Tibial artery (tissue), 4 donors: ENCODE measurements at regions not wholly inside any gene's neighbourhood (a gene's known extent, or its start where the extent isn't known, plus 50 kb on each side); places are given as distances from the start of the nearest gene placed in this dataset.
"Not testable (repeated sequence)": the region's sequence is repeated elsewhere in the genome, so short reads cannot be mapped to it uniquely, and the experiment has no call there.

Source experiments
- DNase-seq, 2 donors: peaks; one replicate each; pipeline ENCODE4 v3.0.0-alpha.2; 2019
- H3K27ac ChIP-seq, 2 donors: fragments of 200-600 bp; sonication (generic) in 1 of 2; 1 replicate in 1 of 2; 2 replicates in 1 of 2; pipeline ENCODE4 v1.5.1; 2018 to 2019; ENCODE audit warnings: mild to moderate bottlenecking in 1 of 2
- H3K27me3 ChIP-seq, 2 donors: fragments of 200-600 bp; sonication (generic) in 1 of 2; one replicate each; pipeline versions ENCODE4 v1.5.1 to v1.6.0; 2016 to 2019
- H3K36me3 ChIP-seq, 3 donors: fragments of 200-600 bp; sonication (generic) in 2 of 3; one replicate each; pipeline ENCODE4 v1.5.1; 2016 to 2019; ENCODE audit warnings: mild to moderate bottlenecking in 2 of 3
- H3K4me1 ChIP-seq, 4 donors: fragments of 200-600 bp; sonication (generic) in 2 of 4; 1 replicate in 3 of 4; 2 replicates in 1 of 4; pipeline ENCODE4 v1.5.1; 2016 to 2019
- H3K4me3 ChIP-seq, 2 donors: fragments of 200-600 bp; sonication (generic) in 1 of 2; 1 replicate in 1 of 2; 2 replicates in 1 of 2; pipeline ENCODE4 v1.5.1; 2018 to 2019; ENCODE audit warnings: mild to moderate bottlenecking in 2 of 2
- H3K9me3 ChIP-seq, 3 donors: fragments of 200-600 bp; sonication (generic) in 1 of 3; one replicate each; pipeline ENCODE4 v1.5.1; 2016 to 2019
- CTCF ChIP-seq, 2 experiments: fragments of 200-600 bp in 1 of 2; fragments of 450-650 bp in 1 of 2; IDR thresholded peaks; one replicate each; pipeline ENCODE4 v1.5.1; 2017 to 2019; ENCODE audit warnings: antibody characterized with exemption in 2 of 2, mild to moderate bottlenecking in 1 of 2, moderate library complexity in 1 of 2
- intact Hi-C: fragments of 100-400 bp; cut with DNase I; formaldehyde crosslinking; loops from one replicate; pipeline ENCODE4 v1.15.0; 2023; ENCODE audit warnings: low total_unique reads

GRCh38 chr18:977732-978131 lies 73.1 kb downstream of the ADCYAP1 start:
- H3K27me3 ChIP-seq, H3K4me3 ChIP-seq, DNase-seq, H3K36me3 ChIP-seq, H3K27ac ChIP-seq, H3K4me1 ChIP-seq, H3K9me3 ChIP-seq, intact Hi-C loops: not testable (repeated sequence)

GRCh38 chr18:980586-980985 lies 75.9 kb downstream of the ADCYAP1 start:
- Histone ChIP-seq H3K36me3 (no peaks in the 10 kb centered on the region), H3K4me1 (peaks cover 0 to 4% (median 0%) of the 10 kb centered on the region in 4 donors), H3K4me3 (no peak overlapping the region), H3K27ac (no peak overlapping the region), H3K27me3 (no peaks in the 10 kb centered on the region), H3K9me3 (peaks cover 0 to 9% (median 0%) of the 10 kb centered on the region in 3 donors)
- no peak for TF ChIP-seq CTCF (IDR thresholded peaks at IDR 0.05)
- intact Hi-C loops = no loop called here
- DNase-seq = no peak

GRCh38 chr18:984004-984403 lies 79.3 kb downstream of the ADCYAP1 start:
- no peak overlapping the region for H3K27ac ChIP-seq
- H3K27me3 ChIP-seq = no peaks in the 10 kb centered on the region
- TF ChIP-seq CTCF (IDR thresholded peaks at IDR 0.05) = no peak
- no peak for DNase-seq
- H3K4me3 ChIP-seq = no peak overlapping the region
- intact Hi-C loops = no loop called here
- H3K36me3 ChIP-seq = no peaks in the 10 kb centered on the region
- H3K4me1 ChIP-seq = peaks cover 0 to 21% (median 9%) of the 10 kb centered on the region in 4 donors
- peaks cover 0 to 9% (median 0%) of the 10 kb centered on the region in 3 donors for H3K9me3 ChIP-seq

GRCh38 chr18:985212-985661 lies 80.6 kb downstream of the ADCYAP1 start:
- Histone ChIP-seq H3K4me3 (no peak overlapping the region), H3K36me3 (no peaks in the 10 kb centered on the region), H3K4me1 (peaks cover 0 to 21% (median 9%) of the 10 kb centered on the region in 4 donors), H3K27me3 (no peaks in the 10 kb centered on the region), H3K27ac (no peak overlapping the region), H3K9me3 (no peaks in the 10 kb centered on the region)
- intact Hi-C loops = no loop called here
- DNase-seq = no peak
- TF ChIP-seq CTCF (IDR thresholded peaks at IDR 0.05) = no peak

GRCh38 chr18:986051-986450 lies 81.4 kb downstream of the ADCYAP1 start:
- no peak overlapping the region for H3K4me3 ChIP-seq
- H3K36me3 ChIP-seq = no peaks in the 10 kb centered on the region
- no peak for DNase-seq
- no peaks in the 10 kb centered on the region for H3K9me3 ChIP-seq
- no peaks in the 10 kb centered on the region for H3K27me3 ChIP-seq
- peaks cover 0 to 22% (median 9%) of the 10 kb centered on the region in 4 donors for H3K4me1 ChIP-seq
- intact Hi-C loops = no loop called here
- no peak for TF ChIP-seq CTCF (IDR thresholded peaks at IDR 0.05)
- H3K27ac ChIP-seq = no peak overlapping the region

GRCh38 chr18:986552-986951 lies 81.9 kb downstream of the ADCYAP1 start:
- Histone ChIP-seq H3K36me3 (no peaks in the 10 kb centered on the region), H3K4me1 (peaks cover 0 to 27% (median 9%) of the 10 kb centered on the region in 4 donors), H3K9me3 (no peaks in the 10 kb centered on the region), H3K27me3 (no peaks in the 10 kb centered on the region), H3K27ac (no peak overlapping the region), H3K4me3 (no peak overlapping the region)
- no peak for TF ChIP-seq CTCF (IDR thresholded peaks at IDR 0.05)
- intact Hi-C loops = no loop called here
- DNase-seq = no peak
